Endometrial microvascular endothelial cells (primary cell): ENCODE measurements at regions not wholly inside any gene's neighbourhood (a gene's known extent, or its start where the extent isn't known, plus 50 kb on each side); places are given as distances from the start of the nearest gene placed in this dataset.

Source experiments
- in situ Hi-C: cut with HindIII; loops from 2 replicates; pipeline ENCODE4 v1.10.0; 2017; ENCODE audit warnings: low sequenced_read_pairs, low pct_unique_long_range_greater_than_20kb; ENCODE audit errors: inconsistent ontology term

- in situ Hi-C loops, result no loop called here
Measured at GRCh38 chr14:58863661-58864345, 226.0 kb downstream of the DACT1 start.

GRCh38 chr14:58864751-58865513 lies 227.2 kb downstream of the DACT1 start:
- in situ Hi-C loops, result no loop called here

GRCh38 chr14:58865514-58866281 lies 227.9 kb downstream of the DACT1 start:
- in situ Hi-C loops, result no loop called here

- in situ Hi-C loops, result no loop called here
Measured at GRCh38 chr14:58866391-58866790, 228.6 kb downstream of the DACT1 start.

- in situ Hi-C loops, result no loop called here
Measured at GRCh38 chr14:58870961-58871360, 233.2 kb downstream of the DACT1 start.

GRCh38 chr14:58871573-58871972 lies 233.8 kb downstream of the DACT1 start:
- in situ Hi-C loops, result no loop called here

- in situ Hi-C loops, result no loop called here
Measured at GRCh38 chr14:58872061-58872460, 234.3 kb downstream of the DACT1 start.

- in situ Hi-C loops, result no loop called here
Measured at GRCh38 chr14:58873228-58873953, 235.6 kb downstream of the DACT1 start.

GRCh38 chr14:58875613-58876012 lies 237.9 kb downstream of the DACT1 start:
- in situ Hi-C loops, result no loop called here

- in situ Hi-C loops, result no loop called here
Measured at GRCh38 chr14:58876608-58877007, 238.8 kb downstream of the DACT1 start.

- in situ Hi-C loops, result no loop called here
Measured at GRCh38 chr14:58878439-58879139, 240.8 kb downstream of the DACT1 start.

GRCh38 chr14:58881433-58881832 lies 243.7 kb downstream of the DACT1 start:
- in situ Hi-C loops, result no loop called here

GRCh38 chr14:58882577-58883018 lies 244.8 kb downstream of the DACT1 start:
- in situ Hi-C loops, result no loop called here

- in situ Hi-C loops, result no loop called here
Measured at GRCh38 chr14:58884442-58884841, 246.7 kb downstream of the DACT1 start.

- in situ Hi-C loops, result no loop called here
Measured at GRCh38 chr14:58887931-58888330, 250.2 kb downstream of the DACT1 start.

- in situ Hi-C loops, result no loop called here
Measured at GRCh38 chr14:58898655-58899316, 261.0 kb downstream of the DACT1 start.

GRCh38 chr14:58899317-58899713 lies 261.6 kb downstream of the DACT1 start:
- in situ Hi-C loops, result no loop called here

- in situ Hi-C loops, result no loop called here
Measured at GRCh38 chr14:58901826-58902225, 264.1 kb downstream of the DACT1 start.
